NCI-H510A treated with DMSO at 0.1 percent for 48 hours (cell line): ENCODE measurements at regions not wholly inside any gene's neighbourhood (a gene's known extent, or its start where the extent isn't known, plus 50 kb on each side); places are given as distances from the start of the nearest gene placed in this dataset.

Source experiments
- DNase-seq: peaks from one replicate; lab custom pipeline; 2025; lab: John Stamatoyannopoulos, UW

DNA sequence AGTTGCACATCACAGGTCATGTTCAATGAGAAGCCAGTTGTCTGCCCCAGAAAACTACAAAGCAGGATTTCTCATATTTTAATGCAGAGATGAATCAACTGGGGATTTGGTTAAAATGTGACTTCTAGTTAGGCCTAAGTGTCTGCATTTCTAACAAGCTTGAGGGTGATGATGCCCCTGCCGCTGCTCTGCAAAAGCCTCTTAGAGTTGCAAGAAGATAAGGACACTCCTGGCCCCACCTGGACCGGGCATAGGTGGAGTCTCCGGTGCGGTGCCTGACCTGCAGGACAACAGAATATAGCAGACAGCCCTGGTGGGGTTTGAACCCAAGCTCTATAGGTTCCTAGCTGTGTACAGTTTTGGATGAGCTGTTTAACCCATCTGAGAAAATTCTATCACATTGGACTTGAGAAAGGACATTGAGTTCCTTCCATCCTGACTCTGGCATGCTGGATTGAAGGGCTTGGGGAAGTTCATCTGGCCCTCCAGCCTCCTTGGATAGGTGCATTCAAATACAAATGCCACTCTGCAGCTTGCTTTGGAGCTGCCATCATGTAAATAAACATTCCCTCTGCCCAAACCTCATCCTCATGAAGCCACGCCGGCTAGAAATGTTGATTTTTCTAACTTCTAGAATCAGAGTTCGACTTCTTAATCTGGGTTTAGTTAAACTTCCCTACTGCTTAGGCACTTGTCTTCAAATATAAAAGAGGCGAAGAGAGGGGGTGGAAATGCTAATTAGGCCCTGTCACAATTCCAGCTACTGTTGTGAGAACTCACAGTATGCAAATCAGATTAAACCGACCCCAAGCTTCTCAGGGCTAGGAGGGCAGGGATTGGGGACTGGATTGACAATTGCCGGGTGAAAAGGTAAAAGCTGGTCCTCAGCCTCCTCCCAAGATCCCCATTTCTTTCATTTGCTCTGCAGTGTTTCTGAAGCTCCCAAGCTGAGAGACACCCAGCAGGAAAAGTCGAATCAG lies 1225.6 kb downstream of the VRK1 start:
- DNase-seq: no peak

DNA sequence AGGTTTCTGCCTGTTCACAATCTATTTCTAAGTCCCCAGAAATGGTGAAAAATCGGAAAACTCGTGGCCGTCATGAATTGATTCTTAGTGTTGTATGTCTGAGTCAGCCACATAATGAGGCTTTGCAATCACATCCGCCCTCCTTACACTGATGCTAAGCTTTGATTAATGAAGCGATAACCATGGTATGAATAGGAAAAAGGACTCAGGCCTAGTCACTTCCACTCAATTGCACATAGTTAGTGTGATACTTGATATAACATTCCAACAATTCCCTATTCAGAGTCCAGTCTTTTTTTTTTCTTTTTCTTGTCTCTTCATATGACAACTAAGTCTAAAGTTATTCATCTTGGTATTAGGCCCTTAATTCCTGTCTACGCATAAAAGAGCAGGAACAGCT lies 1231.0 kb downstream of the VRK1 start:
- DNase-seq: no peak

DNA sequence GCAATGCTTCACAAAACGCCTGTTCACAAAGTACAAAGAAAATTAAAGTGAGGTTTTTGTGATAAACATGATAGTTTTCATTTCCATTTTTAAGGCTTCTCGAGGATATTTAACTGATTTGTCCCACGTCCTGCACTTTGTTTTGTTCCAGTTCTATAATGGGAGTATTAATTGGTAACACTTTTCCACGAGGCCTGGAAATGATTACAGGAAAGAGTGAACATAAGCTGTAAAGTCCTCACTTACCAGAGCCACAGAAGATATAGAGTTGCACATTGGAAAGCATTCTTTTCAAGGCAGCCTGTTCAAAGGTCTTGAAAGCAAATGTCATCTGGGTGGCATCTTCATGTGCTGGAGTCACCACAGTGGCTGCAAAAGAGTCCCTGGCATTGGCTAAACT lies 1236.6 kb downstream of the BCL11B start:
- no peak for DNase-seq

DNA sequence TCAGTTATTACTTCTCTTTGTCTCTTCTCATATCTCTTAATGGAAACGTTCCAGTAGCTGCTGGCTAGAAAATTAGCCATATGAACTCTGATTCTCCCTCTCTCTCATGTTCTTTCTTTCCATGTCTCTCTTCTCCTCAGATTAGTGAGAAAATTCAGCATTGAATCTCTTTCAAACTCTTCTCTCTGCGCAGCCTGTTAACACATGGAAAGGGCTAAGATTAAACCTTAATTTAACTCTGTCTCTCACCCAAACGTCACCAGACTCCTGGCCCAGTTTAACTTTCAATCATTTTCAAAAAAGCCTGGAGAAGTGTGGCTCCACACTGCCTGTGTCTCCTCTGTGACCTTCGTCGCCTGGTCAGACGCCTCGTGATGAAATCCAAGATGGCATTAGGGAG lies 1234.2 kb downstream of the BCL11B start:
- DNase-seq: no peak

DNA sequence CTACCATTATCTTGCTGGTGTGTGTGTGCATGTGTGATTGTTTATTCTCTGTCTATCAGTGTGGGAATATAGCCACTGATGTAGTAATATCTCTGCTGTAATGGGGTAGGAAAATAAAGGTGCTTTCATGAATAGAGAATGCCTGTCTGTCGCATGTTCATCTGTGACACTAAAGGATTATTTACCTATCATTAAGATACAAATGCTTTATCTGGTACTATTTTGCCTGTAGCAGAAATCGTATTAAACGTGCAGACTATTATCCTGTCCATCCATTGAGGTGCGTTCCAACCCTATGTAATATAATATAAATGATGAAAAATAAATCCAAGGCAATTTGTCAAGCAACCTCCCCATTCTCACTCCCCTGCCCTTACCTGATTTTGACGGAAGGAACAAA lies 1215.1 kb downstream of the BCL11B start:
- no peak for DNase-seq

DNA sequence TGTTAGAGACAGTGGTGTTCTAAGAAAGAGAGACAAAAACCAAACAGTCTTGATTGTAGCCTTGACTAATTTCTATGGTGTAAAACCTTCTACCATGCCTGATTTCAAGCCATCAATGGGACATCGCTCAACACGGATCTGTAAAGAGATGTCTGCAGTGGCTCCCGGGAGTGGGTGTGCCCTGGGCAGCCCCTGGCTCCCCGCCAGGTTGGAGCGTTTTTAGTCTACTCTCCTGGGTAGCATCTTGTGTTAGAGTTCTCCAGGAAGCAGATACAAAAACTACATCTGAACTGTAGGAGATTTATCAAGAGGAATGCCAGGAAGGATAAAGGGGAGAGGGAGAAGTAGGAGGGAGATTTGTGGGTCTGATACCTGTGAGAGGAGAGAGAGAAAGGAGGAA lies 1212.9 kb downstream of the BCL11B start:
- no peak for DNase-seq

DNA sequence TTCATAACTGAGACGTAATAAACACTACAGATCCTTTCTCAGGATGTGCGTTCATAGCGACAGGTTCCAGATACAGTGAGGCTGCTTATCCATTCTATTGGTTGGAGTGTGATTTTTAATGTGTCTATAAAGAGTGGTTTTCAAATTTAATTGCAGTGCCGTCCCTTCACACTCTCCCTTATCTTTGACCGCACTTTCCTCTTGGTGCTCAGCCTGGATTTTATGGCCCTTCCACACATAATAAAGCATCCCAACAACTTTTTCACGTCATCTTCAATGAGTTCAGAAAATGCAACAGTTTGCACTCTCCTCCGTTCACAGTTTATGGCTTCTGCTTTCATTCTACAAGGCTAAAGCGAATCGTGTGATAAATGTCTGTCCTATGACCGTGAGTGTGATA lies 1209.9 kb downstream of the BCL11B start:
- DNase-seq: no peak

DNA sequence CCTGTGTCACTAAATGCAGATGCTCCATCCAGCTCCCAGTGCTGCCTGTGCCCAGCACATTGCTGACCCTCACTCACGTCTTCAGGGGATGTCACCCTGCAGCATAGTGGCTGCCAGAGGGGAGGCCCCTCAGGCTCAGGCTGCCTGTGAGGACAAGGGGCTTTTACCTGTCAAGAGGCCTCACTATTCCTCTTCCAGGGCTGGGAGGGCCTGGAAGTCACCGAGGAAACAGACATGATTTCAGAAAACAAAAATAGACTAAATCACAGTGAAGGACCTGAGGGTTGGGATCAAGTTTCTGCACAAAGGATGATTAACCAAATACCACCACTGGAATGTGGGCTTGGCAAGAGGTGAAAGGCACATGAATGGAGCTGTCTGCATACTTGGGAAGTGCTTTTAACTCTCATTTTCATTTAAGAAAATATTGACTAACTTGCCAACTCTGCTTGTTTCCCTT lies 1202.3 kb downstream of the BCL11B start:
- no peak for DNase-seq

DNA sequence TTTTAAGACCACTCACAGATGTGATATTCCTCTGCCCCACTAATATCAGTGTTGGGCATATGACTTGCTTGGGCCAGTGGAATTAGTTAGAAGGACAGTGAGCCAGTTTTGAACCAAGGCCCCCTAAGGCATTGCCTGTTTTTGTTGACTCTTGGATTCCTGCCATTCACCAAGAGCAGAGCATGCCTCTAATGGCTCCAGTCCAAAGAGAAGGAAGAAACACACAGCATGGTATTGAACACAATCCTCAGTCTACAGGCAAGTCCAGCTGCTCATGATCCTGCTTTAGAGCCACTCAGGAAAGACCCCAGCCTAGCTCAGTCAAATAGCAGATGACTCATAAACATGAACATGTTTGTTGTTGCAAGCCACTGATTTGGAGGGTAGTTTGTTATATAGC lies 1201.5 kb downstream of the BCL11B start:
- no peak for DNase-seq

DNA sequence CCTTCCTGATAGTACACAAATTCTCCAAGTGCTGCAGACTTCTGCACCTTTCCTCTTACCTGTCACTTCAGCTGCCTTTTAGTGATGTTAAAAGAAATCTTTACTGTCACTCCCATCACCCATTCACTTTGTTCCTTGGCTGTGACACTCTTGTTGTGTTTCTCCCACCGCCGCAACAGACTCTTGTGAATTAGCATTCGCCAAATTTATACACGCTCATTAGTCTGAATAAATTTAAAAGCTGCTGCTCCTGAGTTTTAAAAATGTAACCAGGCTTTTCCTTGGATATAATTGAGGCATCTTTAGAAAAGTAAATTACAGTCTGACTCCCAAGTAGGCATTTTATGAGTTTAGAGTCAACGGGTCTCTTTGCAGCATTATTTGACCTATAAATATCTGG lies 1197.9 kb downstream of the BCL11B start:
- DNase-seq: no peak

DNA sequence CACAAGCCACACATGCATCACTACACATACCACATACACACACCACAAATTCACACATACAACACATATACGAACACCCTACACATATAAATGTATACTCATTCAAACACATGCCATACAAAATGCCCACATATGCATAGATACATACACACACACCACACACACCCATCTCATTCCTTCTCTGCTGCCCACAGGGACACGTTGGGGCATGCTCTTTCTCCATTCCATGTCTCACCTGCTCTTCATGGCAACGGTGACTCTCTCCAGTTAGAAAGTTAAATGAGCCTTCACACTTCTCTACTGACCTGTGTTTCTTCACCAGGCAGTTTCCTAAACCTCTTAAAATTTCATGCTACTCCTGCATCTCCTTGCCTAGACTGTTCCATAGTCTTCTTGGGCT lies 1194.8 kb downstream of the BCL11B start:
- peak; percentile 31 for DNase-seq

DNA sequence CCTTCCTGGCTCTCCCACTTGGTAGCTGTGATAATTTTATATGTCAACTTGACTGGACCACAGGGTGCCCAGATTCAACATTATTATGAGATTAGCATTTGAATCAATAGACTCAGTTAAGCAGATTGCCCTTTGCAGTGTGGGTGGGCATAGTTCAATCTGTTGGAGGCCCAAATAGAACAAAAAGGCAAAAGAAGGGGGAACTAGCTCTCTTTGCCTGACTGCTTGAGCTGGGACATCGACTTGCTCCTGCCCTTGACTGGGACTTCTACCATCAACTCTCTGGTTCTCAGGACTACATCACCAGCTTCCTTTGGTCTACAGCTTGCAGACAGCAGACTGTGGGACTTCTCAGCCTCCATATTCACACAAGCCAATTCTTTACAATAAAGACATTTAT lies 1189.2 kb downstream of the BCL11B start:
- no peak for DNase-seq

DNA sequence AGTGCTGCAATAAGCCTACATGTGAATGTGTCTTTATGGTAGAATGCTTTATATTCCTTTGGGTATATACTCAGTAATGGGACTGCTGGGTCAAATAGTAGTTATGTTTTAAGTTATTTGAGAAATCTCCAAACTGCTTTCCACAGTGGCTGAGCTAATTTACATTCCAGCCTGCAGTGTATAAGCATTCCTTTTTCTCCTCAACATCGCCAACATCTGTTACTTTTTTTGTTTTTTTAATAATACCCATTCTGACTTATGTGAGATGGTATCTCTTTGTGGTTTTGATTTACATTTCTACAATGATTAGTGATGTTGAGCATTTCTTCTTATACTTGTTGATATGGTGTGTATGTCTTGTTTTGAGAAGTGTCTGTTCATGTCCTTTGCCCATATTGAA lies 1186.2 kb downstream of the BCL11B start:
- no peak for DNase-seq

DNA sequence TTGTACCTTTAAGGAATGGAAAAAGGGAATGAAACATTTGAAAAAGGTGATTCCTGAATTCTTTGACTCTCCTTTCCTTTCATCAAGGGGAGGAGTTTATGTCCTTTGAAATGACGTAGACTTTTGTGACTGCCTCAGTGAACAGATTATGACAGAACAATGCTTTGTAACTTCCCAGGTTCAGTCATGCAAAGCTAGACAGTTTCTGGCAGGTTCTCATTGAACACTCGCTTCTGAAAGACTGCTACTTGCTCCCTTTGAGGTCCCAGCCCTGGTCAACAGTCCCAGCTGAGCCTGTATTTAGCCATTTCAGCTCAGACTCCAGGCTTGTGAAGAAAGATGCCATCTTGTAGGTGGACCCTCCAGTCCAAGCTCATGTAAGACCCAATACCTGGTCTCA lies 1178.9 kb downstream of the BCL11B start:
- DNase-seq: no peak

DNA sequence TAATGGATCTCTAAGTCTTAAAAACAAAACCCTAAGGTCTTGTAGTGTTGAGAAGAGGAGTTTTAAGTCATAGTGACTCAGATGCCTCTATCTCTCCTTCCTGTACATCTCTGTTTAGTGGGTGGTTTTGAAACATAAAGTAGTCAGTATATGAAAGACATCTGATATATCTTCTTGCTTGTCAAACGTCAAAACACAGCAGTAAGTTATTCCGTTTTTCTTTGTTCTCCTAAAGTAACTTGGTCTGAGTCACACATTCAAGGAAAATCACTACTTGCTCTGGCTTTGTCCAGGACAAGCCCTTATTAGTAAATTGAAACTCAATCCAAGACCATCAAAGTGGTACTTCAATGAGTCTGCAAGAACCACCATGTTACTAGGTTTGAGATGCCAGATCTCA lies 1172.5 kb downstream of the BCL11B start:
- no peak for DNase-seq

DNA sequence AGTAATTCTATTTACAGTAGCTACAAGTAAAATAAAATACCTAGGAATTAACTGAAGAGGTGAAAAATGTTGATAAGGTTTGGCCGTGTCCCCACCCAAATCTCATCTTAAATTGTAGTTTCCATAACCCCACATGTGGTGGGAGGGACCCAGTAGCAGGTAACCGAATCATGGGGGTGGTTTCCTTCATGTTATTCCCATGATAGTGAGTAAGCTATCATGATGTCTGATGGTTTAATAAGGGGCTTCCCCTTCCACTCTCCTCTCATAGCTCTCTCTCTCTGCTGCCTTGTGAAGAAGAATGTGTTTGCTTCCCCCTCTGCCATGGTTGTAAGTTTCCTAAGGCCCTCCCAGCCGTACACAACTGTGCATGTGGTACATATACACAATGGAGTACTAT lies 1170.7 kb downstream of the BCL11B start:
- DNase-seq: no peak

DNA sequence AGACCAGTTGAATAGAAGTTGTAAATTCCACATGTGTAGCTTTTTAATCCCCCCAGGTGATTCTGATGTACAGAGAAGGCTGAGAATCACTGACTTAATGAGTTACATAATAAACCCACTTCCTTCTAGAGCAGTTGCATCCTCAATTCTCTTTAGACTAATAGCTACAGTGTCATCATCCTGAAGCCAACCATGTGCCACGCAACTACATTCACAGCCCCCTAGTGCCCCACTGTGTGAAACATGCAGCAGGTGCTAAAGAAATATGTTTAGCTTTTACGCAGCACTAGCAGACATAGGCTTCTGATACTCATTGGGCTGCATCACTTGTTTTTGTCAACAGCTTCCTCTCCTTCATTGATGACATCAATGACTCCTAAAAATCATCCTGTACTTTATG lies 1168.3 kb downstream of the BCL11B start:
- DNase-seq: no peak

DNA sequence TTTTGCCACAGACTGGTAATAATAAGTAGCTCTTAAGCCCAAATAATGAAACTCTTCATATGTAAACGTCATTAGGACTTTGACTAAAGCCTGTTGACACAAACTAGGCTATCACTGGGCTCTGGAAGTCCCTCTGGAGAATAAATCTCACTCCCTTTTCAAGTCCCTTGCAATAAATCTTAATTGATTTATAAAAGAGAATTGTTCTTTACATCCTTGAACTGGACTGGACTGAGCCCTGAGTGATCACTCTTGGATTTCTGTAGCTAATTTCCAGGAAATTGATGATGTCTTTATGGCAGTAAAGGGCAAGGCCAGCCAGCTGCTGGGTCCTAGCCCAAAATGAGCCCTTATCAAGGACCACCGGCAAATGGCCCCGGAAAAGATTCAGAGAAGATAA lies 1162.7 kb downstream of the BCL11B start:
- DNase-seq: no peak

DNA sequence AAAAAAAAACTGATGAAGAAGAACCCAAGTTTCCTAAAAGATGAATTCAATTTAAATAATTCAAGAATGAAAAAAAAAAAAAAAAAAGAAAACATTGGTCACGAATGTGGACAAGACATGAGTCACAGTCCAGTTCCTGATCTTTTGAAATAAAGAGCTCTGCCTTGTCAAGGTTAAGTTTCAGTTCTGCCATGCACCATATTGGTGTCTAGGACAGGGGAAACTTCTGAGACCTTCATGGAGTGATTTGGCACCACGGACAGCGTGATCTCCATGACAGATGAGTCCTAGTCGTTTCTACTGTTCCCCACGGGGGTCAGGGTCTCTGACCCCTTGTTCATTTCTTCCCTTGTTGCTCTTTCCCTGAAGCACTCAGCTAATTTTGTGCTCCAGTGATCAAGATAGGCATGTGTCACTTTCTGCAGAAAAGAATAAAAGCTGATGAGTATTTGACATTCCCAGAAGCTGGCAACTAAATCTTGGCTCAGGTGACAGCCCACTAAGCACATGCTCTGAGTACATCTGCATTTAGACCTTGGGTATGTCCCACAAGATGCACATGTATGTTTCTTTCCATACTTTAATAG lies 1159.7 kb downstream of the BCL11B start:
- DNase-seq: no peak

DNA sequence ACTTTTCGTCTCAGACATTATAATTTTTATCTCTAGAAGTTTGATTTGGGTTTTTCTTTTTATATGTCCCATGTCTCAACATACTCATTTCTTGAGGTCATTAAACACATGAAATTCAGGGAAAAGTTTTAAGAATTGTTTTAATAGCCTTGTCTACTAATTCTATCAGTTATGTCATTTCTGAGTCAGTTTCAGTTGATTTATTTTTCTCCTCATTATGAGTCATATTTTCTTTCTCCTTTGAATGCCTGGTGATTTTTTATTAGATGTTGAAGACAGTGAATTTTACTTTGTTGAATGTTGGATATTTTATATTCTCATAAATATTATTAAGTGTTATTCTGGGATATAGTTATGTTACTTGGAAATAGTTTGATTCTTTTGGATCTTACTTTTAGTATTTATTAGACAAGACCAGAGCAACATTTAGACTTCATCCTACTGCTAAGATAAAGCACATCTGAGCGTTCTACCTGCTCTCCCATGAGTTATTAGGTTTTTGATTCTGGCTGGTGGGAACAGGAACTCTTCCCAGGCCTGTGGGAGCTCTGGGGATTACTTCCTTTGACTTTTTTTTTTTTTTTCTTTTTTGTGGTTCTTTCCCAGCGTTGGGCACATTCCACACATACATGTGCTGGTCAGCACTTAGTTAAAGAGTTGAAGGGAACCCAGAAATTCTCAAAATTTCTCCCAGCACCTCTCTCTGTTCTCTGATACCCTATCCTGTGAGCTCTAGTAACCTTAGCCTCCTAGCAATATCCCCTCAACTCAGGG lies 1157.7 kb downstream of the BCL11B start:
- DNase-seq: no peak

DNA sequence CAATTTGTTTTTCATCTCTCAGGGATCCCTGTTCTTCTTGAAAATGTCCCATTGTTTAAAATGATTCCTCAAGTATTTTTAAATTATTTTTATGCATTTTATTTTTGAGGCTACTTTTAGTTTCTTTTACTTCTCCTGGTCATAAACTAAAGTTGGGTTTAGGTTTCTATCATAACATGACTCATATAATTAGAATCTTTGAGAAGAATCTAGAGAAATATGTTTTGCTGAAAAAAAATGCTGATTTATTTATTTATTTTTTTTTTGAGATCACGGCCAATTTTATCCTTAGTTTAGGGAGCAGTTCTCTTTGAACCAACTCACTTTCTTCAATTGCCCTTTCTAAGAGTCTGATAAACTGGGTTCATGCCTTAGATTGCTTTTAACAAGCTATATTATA lies 1157.1 kb downstream of the BCL11B start:
- no peak for DNase-seq

DNA sequence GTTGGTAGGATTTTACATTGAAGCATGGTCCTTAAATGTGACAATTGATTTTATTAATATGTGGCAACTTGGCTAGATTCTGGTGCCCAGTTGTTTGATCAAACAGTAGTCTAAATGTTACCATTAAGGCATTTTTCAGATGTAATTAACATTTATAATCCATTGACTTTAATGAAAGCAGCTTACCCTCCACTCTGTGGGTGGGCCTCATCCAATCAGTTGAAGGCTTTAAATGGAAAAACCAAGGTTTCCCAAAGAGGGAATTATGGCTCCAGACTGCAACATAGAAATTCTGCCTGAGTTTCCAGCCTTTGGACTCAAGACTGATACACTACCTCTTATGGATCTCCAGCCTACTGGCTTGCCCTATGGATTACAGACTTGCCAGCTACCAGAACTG lies 1153.2 kb downstream of the BCL11B start:
- DNase-seq: no peak

DNA sequence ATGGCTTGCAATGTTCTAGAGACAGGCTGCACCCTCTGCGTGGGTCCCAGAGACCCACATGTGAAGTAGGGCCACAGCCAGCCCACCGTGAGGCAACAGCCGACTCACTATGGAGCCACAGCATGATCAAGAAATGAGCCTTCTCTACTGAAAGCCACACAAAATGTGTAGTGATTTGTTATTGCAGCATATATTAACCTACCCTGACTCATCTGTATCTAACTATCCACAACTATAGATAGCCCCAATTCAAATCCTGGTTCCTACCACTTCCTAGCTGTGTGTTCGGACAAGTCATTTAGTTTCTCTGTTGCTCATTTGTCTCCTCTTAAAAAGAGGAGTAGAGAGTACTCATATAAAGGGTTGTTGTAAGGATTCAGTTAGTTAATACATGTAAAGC lies 1152.3 kb downstream of the BCL11B start:
- DNase-seq: no peak
